ENCODE measurements at regions not wholly inside any gene's neighbourhood (a gene's known extent, or its start where the extent isn't known, plus 50 kb on each side); places are given as distances from the start of the nearest gene placed in this dataset.

DNA sequence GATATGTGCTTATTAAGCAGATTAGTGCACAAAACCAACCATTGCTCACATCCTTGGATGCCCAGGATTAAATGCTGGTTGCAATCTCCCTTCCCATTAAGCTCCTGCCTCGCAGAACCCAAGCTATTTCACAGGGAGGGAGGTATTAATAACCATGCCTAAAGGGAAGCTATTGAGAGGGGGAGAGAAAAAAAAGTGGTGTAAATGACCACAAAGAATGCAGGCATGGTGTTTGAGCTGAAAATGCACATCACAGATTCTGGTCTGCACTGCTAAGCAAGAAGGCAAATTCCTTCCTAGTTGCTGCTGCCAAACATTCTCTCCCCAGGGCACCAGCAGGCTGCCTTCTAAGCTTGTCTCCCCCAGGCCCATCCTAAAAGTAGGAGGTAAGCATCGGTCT, 92.0 kb upstream of the ISX start:
- TF ChIP-seq KMT2B (CRISPR knock-in tag; IDR thresholded peaks at IDR 0.05): no peak
- TF ChIP-seq PLRG1 (conservative IDR thresholded peaks at IDR 0.05): no peak
- TF ChIP-seq, protein P1, sequence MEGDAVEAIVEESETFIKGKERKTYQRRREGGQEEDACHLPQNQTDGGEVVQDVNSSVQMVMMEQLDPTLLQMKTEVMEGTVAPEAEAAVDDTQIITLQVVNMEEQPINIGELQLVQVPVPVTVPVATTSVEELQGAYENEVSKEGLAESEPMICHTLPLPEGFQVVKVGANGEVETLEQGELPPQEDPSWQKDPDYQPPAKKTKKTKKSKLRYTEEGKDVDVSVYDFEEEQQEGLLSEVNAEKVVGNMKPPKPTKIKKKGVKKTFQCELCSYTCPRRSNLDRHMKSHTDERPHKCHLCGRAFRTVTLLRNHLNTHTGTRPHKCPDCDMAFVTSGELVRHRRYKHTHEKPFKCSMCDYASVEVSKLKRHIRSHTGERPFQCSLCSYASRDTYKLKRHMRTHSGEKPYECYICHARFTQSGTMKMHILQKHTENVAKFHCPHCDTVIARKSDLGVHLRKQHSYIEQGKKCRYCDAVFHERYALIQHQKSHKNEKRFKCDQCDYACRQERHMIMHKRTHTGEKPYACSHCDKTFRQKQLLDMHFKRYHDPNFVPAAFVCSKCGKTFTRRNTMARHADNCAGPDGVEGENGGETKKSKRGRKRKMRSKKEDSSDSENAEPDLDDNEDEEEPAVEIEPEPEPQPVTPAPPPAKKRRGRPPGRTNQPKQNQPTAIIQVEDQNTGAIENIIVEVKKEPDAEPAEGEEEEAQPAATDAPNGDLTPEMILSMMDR (CRISPR knock-in tag; IDR thresholded peaks at IDR 0.05): no peak
- TF ChIP-seq ZNF24 (IDR thresholded peaks at IDR 0.05): no peak

Data from HepG2 (cell line).